K562 (cell line): ENCODE measurements at regions not wholly inside any gene's neighbourhood (a gene's known extent, or its start where the extent isn't known, plus 50 kb on each side); places are given as distances from the start of the nearest gene placed in this dataset.

ENCODE experiments used
- ETV6 ChIP-seq, 3 experiments: fragments of 150-350 bp in 1 of 3; sonication (generic) in 1 of 3; formaldehyde crosslinking in 1 of 3; IDR thresholded peaks; 2 replicates each; pipeline versions ENCODE4 v1.6.1 to v1.8.0; 2014 to 2022; ENCODE audit warnings: borderline replicate concordance in 2 of 3, low read depth in 2 of 3, antibody characterized with exemption in 1 of 3, low read length in 1 of 3, mild to moderate bottlenecking in 1 of 3, missing genetic modification reagents in 1 of 3
- HNRNPUL1 ChIP-seq: fragments of 200-400 bp; formaldehyde crosslinking; IDR thresholded peaks from 2 replicates; pipeline ENCODE4 v1.6.1; 2017; ENCODE audit warnings: low read length
- KDM1A ChIP-seq, 2 experiments: fragments of 450-650 bp; IDR thresholded peaks; 2 replicates each; pipeline ENCODE4 v1.6.1; 2016; ENCODE audit warnings: mild to moderate bottlenecking in 2 of 2
- ZBED1 ChIP-seq: IDR thresholded peaks from 2 replicates; pipeline ENCODE4 v1.6.1; 2014
- TF ChIP-seq, protein P1 (sequence below): fragments of 250-450 bp; sonication (Bioruptor Pico); IDR thresholded peaks from 2 replicates; pipeline ENCODE4 v1.4.0; 2020; ENCODE audit warnings: mild to moderate bottlenecking, moderate library complexity
- TF ChIP-seq, protein P2 (sequence below), 2 experiments: fragments of 450-650 bp; IDR thresholded peaks; 2 replicates each; pipeline ENCODE4 v1.6.1; 2016; ENCODE audit warnings: mild to moderate bottlenecking in 2 of 2, borderline replicate concordance in 1 of 2, low read depth in 1 of 2, moderate library complexity in 1 of 2

DNA sequence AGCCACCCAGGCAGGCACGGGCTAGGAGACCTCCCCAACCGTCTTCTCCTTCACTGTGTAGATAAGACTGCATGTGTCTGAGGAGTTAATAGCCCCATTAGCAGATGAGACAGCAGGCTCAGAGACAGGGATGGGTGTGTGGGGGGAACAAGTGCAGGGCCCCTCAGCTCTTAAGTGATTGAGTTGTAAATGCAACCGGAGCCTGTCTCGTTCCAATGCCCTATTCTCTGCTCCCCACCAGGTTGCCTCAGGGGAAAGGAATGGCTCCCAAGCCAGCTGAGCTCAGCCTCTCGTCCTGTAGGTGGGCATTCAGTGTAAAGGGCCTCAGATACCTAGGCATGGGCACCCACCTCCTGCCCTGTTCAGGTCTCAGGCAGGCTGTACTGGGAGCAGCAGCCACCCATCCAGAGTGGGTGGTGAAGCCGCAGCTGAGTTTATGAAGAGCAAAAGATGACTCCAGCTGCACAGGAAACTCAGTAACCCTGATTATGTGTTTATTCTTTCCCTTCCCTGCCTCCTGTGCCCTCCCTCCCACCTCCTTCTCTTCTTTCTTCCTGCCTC, 87.3 kb downstream of the PJA1 start (continued):
- TF ChIP-seq, protein P1, sequence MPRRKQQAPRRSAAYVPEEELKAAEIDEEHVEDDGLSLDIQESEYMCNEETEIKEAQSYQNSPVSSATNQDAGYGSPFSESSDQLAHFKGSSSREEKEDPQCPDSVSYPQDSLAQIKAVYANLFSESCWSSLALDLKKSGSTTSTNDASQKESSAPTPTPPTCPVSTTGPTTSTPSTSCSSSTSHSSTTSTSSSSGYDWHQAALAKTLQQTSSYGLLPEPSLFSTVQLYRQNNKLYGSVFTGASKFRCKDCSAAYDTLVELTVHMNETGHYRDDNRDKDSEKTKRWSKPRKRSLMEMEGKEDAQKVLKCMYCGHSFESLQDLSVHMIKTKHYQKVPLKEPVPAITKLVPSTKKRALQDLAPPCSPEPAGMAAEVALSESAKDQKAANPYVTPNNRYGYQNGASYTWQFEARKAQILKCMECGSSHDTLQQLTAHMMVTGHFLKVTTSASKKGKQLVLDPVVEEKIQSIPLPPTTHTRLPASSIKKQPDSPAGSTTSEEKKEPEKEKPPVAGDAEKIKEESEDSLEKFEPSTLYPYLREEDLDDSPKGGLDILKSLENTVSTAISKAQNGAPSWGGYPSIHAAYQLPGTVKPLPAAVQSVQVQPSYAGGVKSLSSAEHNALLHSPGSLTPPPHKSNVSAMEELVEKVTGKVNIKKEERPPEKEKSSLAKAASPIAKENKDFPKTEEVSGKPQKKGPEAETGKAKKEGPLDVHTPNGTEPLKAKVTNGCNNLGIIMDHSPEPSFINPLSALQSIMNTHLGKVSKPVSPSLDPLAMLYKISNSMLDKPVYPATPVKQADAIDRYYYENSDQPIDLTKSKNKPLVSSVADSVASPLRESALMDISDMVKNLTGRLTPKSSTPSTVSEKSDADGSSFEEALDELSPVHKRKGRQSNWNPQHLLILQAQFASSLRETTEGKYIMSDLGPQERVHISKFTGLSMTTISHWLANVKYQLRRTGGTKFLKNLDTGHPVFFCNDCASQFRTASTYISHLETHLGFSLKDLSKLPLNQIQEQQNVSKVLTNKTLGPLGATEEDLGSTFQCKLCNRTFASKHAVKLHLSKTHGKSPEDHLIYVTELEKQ (CRISPR knock-in tag), result no peak
- TF ChIP-seq HNRNPUL1 (no peak), KDM1A (IDR thresholded peaks at IDR 0.05) (no peak), ZBED1 (no peak), ETV6 (IDR thresholded peaks at IDR 0.05; ENCODE audit: borderline replicate concordance in 1 of 2, low read depth in 2 of 2, low read length in 1 of 2) (no peak), ETV6 (CRISPR knock-in tag; IDR thresholded peaks at IDR 0.05; ENCODE audit: borderline replicate concordance) (no peak)
- TF ChIP-seq, protein P2, sequence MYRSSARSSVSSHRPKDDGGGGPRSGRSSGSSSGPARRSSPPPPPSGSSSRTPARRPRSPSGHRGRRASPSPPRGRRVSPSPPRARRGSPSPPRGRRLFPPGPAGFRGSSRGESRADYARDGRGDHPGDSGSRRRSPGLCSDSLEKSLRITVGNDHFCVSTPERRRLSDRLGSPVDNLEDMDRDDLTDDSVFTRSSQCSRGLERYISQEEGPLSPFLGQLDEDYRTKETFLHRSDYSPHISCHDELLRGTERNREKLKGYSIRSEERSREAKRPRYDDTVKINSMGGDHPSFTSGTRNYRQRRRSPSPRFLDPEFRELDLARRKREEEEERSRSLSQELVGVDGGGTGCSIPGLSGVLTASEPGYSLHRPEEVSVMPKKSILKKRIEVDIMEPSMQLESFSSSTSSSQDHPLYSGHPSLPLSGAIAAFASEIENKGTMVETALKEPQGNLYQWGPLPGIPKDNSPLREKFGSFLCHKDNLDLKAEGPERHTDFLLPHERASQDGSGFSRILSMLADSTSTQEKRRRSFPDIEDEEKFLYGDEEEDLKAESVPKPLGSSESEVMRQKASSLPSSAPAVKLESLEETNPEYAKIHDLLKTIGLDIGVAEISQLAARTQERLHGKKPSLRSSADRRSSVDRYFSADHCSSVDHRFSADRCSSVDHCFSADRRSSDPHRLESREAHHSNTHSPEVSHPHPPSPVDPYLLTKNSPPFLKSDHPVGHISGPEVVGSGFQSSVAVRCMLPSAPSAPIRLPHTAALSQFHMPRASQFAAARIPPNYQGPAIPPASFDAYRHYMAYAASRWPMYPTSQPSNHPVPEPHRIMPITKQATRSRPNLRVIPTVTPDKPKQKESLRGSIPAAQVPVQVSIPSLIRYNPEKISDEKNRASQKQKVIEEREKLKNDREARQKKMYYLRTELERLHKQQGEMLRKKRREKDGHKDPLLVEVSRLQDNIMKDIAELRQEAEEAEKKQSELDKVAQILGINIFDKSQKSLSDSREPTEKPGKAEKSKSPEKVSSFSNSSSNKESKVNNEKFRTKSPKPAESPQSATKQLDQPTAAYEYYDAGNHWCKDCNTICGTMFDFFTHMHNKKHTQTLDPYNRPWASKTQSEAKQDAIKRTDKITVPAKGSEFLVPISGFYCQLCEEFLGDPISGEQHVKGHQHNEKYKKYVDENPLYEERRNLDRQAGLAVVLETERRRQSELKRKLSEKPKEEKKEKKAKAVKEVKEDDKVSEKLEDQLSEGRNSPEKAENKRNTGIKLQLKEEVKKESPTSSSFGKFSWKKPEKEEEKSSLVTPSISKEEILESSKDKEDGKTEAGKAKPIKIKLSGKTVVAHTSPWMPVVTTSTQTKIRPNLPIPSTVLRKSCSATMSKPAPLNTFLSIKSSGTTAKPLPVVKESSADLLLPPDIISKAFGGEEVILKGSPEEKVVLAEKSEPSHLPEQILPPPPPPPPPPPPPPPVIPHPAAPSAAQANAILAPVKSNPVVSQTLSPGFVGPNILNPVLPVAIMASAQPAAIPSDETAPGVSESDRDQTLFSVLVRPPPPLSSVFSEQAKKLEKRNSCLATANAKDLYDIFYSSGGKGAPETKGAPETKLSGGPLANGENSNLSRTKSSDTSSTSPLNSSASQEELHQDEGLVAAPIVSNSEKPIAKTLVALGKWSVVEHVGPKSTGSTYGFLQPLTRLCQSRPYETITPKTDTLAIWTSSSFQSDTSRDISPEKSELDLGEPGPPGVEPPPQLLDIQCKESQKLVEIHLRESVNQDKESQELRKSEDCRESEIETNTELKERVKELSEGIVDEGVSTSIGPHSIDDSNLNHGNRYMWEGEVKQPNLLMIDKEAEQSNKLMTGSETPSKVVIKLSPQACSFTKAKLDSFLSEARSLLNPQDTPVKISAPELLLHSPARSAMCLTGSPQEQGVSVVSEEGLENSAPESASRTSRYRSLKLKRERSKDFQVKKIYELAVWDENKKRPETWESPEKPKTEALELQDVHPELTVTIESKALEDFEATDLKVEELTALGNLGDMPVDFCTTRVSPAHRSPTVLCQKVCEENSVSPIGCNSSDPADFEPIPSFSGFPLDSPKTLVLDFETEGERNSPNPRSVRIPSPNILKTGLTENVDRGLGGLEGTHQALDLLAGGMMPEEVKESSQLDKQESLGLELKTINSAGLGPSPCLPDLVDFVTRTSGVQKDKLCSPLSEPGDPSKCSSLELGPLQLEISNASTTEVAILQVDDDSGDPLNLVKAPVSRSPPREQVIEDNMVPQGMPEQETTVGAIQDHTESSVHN (IDR thresholded peaks at IDR 0.05; ENCODE audit: borderline replicate concordance in 1 of 2, low read depth in 1 of 2), result no peak
